Fibroblast of lung (primary cell): ENCODE measurements at regions not wholly inside any gene's neighbourhood (a gene's known extent, or its start where the extent isn't known, plus 50 kb on each side); places are given as distances from the start of the nearest gene placed in this dataset.

Source experiments
- CTCF ChIP-seq, 2 donors: IDR thresholded peaks in 1 of 2; conservative IDR thresholded peaks in 1 of 2; 1 replicate in 1 of 2; 2 replicates in 1 of 2; pipeline ENCODE4 v1.5.1; 2011 to 2012; ENCODE audit warnings: low read length in 2 of 2, control low read depth in 1 of 2, inconsistent platforms in 1 of 2, low read depth in 1 of 2, mild to moderate bottlenecking in 1 of 2
- EZH2 ChIP-seq: IDR thresholded peaks from 2 replicates; pipeline ENCODE4 v1.5.1; 2012; ENCODE audit warnings: low read length, control low read depth, mild to moderate bottlenecking; ENCODE audit errors: missing control alignments

DNA sequence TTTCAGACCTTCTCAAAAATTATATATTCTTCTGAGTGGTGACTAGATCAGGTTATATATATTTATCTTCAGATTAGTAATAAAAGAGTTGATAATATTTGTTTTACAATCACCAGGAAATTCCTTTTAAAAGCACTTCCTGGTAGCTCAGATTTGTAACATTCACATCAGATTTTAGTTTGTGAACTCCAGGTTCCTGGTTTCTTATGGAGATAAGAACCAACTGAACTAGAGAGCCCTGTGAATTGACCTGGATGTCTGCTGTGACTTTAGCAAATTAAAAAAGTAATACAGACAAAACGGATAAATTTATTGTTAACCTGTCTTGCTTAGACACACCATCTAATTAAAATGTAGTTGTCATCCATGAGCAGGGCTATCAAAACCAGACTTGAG is 868.7 kb downstream of the BCL11A start:
- TF ChIP-seq EZH2 (no peak), CTCF (conservative IDR thresholded peaks at IDR 0.05 in 1 of 2, IDR thresholded peaks at IDR 0.05 in 1 of 2; ENCODE audit: low read depth in 1 of 2, low read length in 2 of 2) (no peak)
